ENCODE measurements at regions not wholly inside any gene's neighbourhood (a gene's known extent, or its start where the extent isn't known, plus 50 kb on each side); places are given as distances from the start of the nearest gene placed in this dataset.
"Not testable (repeated sequence)": the region's sequence is repeated elsewhere in the genome, so short reads cannot be mapped to it uniquely, and the experiment has no call there.

- Histone ChIP-seq H3T11ph (ENCODE audit: low read length) (no peak overlapping the region), H2BK20ac (ENCODE audit: low read depth, low read length, poor library complexity, severe bottlenecking) (no peak overlapping the region), H3K18ac (ENCODE audit: insufficient read length, low read depth, low read length) (no peak overlapping the region), H3K79me2 (ENCODE audit: insufficient read depth, low read length) (no peaks in the 10 kb centered on the region), H3K79me1 (ENCODE audit: insufficient read depth, low read depth, low read length, poor library complexity, severe bottlenecking) (no peaks in the 10 kb centered on the region), H4K5ac (ENCODE audit: insufficient read length, low read depth, low read length) (no peak overlapping the region), H4K8ac (replicated peaks; ENCODE audit: insufficient read length, low read depth, low read length) (no peak overlapping the region), H3K14ac (ENCODE audit: insufficient read depth, low read length) (no peak overlapping the region), H2AFZ (ENCODE audit: low read length) (no peak overlapping the region), H3K9ac (ENCODE audit: extremely low read depth, insufficient read length, low read length) (no peak overlapping the region), H3K4ac (ENCODE audit: low read depth, low read length) (no peak overlapping the region), H2BK12ac (ENCODE audit: insufficient read length, low read depth, low read length) (no peak overlapping the region), H3K23me2 (ENCODE audit: insufficient read length, low read depth, low read length, poor library complexity, severe bottlenecking) (no peaks in the 10 kb centered on the region), H2AK5ac (ENCODE audit: insufficient read length, low read length) (no peak overlapping the region), H3K56ac (ENCODE audit: insufficient read length, low read depth, low read length) (no peak overlapping the region), H3K23ac (ENCODE audit: insufficient read length, low read depth, low read length) (no peak overlapping the region), H4K20me1 (ENCODE audit: control insufficient read depth, insufficient read depth, insufficient read length) (no peaks in the 10 kb centered on the region), H3K27ac (ENCODE audit: insufficient read length, low read depth, low read length) (no peak overlapping the region), H3K9me3 (ENCODE audit: control insufficient read depth, low read depth, low read length) (no peaks in the 10 kb centered on the region), H4K91ac (ENCODE audit: insufficient read length, low read depth, low read length) (no peak overlapping the region), H2BK120ac (ENCODE audit: low read depth, low read length, poor library complexity, severe bottlenecking) (no peak overlapping the region), H3K4me2 (ENCODE audit: insufficient read depth, insufficient read length, low read length) (no peak overlapping the region), H3K27me3 (ENCODE audit: insufficient read depth, low read length) (no peaks in the 10 kb centered on the region), H2BK5ac (ENCODE audit: insufficient read length, low read length) (no peak overlapping the region), H2BK15ac (ENCODE audit: low read depth, low read length) (no peak overlapping the region), H3K4me1 (ENCODE audit: insufficient read depth, low read length) (no peaks in the 10 kb centered on the region)
- Mint-ChIP-seq H3K36me3 (ENCODE audit: insufficient read depth in 1 of 3, low read depth in 3 of 3) (peaks cover 0 to 8% (median 2%) of the 10 kb centered on the region in 3 experiments; a peak in 2 of 7 replicates), H3K4me1 (no peaks in the 10 kb centered on the region), H3K9me3 (peaks cover 11 to 18% of the 10 kb centered on the region in 2 experiments; a peak in 2 of 5 replicates), H3K4me3 (no peak overlapping the region), H3K27me3 (ENCODE audit: low read depth) (peaks cover 3% of the 10 kb centered on the region; the same call in 1 of the 2 replicates), H3K27ac (no peak overlapping the region)
- DNase-seq = no peak
- no peak for TF ChIP-seq CTCF (conservative IDR thresholded peaks at IDR 0.05)
- no CpG with 5 or more reads among the region's 3 CpGs for WGBS (ENCODE audit: extremely low coverage, insufficient read length, low lambda C conversion rate)
Observed at GRCh38 chr4:83731609-83732008, 195.7 kb downstream of the GPAT3 start.

- not testable (repeated sequence) for H3K4me3 Mint-ChIP-seq; H3K23ac ChIP-seq (ENCODE audit: insufficient read length, low read depth, low read length); H4K20me1 ChIP-seq (ENCODE audit: control insufficient read depth, insufficient read depth, insufficient read length); H2BK12ac ChIP-seq (ENCODE audit: insufficient read length, low read depth, low read length); H3K27ac Mint-ChIP-seq; H3T11ph ChIP-seq (ENCODE audit: low read length); H3K27me3 ChIP-seq (ENCODE audit: insufficient read depth, low read length); H3K4me1 ChIP-seq (ENCODE audit: insufficient read depth, low read length); H4K5ac ChIP-seq (ENCODE audit: insufficient read length, low read depth, low read length); H3K14ac ChIP-seq (ENCODE audit: insufficient read depth, low read length); H3K56ac ChIP-seq (ENCODE audit: insufficient read length, low read depth, low read length); H3K27ac ChIP-seq (ENCODE audit: insufficient read length, low read depth, low read length); DNase-seq; H2BK120ac ChIP-seq (ENCODE audit: low read depth, low read length, poor library complexity, severe bottlenecking); H3K79me2 ChIP-seq (ENCODE audit: insufficient read depth, low read length); H2AK5ac ChIP-seq (ENCODE audit: insufficient read length, low read length); H4K8ac ChIP-seq (replicated peaks; ENCODE audit: insufficient read length, low read depth, low read length); H2BK5ac ChIP-seq (ENCODE audit: insufficient read length, low read length); H2AFZ ChIP-seq (ENCODE audit: low read length); H3K23me2 ChIP-seq (ENCODE audit: insufficient read length, low read depth, low read length, poor library complexity, severe bottlenecking); H3K27me3 Mint-ChIP-seq (ENCODE audit: low read depth); H2BK20ac ChIP-seq (ENCODE audit: low read depth, low read length, poor library complexity, severe bottlenecking); H3K9ac ChIP-seq (ENCODE audit: extremely low read depth, insufficient read length, low read length); H3K36me3 Mint-ChIP-seq (ENCODE audit: insufficient read depth in 1 of 3, low read depth in 3 of 3); H3K4me1 Mint-ChIP-seq; H2BK15ac ChIP-seq (ENCODE audit: low read depth, low read length); H3K4me2 ChIP-seq (ENCODE audit: insufficient read depth, insufficient read length, low read length); H3K9me3 ChIP-seq (ENCODE audit: control insufficient read depth, low read depth, low read length); H3K18ac ChIP-seq (ENCODE audit: insufficient read length, low read depth, low read length); H3K4ac ChIP-seq (ENCODE audit: low read depth, low read length); H3K79me1 ChIP-seq (ENCODE audit: insufficient read depth, low read depth, low read length, poor library complexity, severe bottlenecking); H4K91ac ChIP-seq (ENCODE audit: insufficient read length, low read depth, low read length)
- H3K9me3 Mint-ChIP-seq = peaks cover 11 to 18% of the 10 kb centered on the region in 2 experiments; a peak in 2 of 5 replicates
- no CpG with 5 or more reads among the region's 3 CpGs for WGBS (ENCODE audit: extremely low coverage, insufficient read length, low lambda C conversion rate)
Observed at GRCh38 chr4:83730958-83731357, 195.1 kb downstream of the GPAT3 start.
